CD4-positive, alpha-beta T cell treated with Interleukin-17A for 1 hour (primary cell): ENCODE measurements at regions not wholly inside any gene's neighbourhood (a gene's known extent, or its start where the extent isn't known, plus 50 kb on each side); places are given as distances from the start of the nearest gene placed in this dataset.
"Not testable (repeated sequence)": the region's sequence is repeated elsewhere in the genome, so short reads cannot be mapped to it uniquely, and the experiment has no call there.

Experiments used
- DNase-seq: peaks from one replicate; pipeline ENCODE4 v3.0.0-alpha.2; 2020

DNA sequence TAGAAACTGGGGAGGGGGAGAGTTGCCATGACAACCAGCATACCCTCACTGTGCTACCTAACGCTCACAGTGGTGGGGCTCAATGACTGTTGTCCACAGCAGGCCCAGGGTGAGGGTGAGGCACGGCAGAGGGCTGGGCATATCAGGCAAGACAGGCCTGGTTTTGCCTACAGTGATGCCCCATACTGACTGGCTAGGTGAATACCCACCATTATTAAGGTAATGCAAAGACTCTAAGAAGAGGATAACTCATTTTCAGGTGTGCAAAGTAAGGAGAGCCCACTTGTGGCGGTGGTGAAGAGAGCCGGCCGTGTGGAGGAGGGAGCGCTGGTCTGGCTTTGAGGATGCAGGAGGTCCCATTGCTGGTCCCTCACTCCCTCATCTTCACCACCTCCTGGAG lies 422.3 kb downstream of the FUT8 start:
- DNase-seq: no peak

DNA sequence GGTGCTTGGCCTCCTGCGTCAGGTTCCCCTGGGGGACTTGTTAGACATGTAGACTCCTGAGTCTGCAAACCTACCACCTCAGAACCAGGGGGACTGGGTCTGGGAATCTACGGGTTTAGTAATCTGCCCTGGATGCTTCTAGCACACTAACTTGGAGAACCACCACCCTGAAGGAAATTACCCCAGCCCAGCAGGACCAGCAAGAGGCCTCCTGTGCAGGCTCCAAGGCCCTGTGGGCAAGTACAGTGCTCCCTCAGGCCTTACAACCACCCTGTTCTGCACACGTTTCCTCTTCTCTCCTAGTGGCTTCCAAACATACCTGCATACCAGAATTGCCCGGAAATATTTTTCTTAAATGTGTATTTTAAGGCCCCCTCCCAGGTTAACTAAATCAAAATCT lies 423.0 kb downstream of the FUT8 start:
- DNase-seq: no peak

DNA sequence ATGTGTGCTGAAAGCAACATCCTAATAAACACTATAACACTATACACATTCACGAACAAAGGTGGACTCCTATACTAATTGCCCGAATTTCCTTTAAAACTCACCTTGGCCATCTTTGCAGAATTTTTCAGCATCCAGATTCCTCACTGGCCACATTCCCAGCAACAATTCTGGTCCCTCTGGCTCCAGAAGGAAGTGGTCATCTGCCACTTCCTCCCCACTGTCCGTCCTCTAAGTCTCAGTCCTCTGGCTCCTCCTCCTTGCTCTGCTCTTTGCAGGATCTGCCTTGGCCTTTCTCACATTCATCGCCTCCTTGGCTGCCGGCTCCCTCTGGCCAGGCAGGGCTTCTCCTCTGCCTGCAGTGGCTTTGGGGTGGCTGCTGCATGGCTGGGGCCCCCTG lies 426.0 kb downstream of the FUT8 start:
- no peak for DNase-seq

DNA sequence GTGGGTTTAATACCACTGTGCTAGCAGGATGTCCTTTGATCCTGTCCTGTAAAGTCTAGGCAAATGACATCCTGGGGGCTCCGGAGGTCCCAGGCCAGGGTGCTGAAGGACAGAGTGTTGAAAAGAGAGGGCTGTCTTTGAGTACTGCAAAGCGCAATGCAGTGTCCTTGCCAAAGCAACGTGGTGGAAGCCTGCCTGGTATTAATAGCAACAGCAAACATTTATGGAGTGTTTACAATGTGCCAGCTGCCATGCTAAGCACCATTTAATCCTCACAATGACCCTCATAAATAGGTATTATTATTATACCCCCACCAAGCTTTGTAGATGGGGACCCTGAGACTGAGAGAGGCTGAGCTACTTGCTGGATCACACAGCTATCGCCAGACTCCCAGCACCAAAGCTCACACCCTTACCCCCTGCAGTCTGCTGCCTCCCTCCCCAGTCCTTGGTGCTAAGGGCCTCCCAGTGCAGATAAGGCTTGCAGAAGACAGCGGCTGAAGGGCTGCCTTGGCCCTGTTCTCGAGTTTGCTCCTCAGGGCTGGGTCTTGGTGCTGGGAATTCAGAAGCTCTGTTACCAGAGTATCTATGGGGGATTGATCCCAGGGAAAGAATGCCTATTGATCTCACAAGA lies 427.7 kb downstream of the FUT8 start:
- DNase-seq: no peak

DNA sequence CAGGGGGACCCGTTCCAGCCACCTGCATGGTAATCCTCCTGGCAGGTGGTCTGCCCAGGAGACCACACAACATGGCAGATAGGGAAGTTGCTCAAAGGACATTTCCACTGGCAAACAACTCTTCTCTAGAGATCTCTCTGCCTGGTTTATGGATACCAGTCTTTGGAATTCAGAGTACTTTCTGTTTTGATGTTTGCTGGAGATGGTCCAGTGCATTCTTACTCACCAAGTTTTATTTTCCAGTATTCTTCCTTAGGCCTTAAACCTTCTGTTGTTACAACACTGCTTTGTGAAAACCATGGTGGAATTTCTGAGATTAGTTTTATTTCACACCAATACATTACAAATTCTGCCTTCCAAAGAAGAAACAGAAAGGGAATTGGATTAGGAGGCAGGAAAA lies 428.3 kb downstream of the FUT8 start:
- no peak for DNase-seq

DNA sequence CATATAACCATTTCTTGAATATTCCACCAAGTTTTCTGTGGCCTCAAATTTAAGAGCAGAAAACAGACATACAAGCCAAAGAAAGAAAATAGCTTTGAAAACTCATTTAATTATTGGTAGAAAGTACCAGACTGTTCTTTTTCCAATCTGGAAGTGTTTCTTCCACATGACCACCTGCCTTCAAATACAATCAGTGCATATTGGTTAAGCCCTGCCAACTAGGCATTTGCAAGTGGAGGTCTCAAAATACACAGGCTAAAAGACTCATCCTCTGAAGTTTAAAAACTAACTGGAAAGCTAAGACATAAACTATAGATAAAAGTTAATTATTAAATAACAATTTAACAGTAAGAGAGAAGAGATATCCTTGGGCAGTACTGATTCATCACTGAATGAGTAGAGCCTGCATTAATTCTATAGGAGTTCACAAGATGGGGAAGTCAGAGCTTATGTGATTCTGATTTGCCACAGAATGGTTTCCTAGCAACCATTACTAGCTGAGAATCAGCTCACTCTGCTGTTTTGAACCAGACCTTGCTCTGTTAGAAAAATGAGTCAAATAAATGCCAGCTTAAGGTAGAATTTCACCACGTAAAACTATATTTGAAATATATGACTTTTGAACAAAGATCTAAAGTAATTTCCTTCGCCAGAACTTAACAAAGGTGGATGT lies 433.8 kb downstream of the FUT8 start:
- peak; percentile 78 for DNase-seq

DNA sequence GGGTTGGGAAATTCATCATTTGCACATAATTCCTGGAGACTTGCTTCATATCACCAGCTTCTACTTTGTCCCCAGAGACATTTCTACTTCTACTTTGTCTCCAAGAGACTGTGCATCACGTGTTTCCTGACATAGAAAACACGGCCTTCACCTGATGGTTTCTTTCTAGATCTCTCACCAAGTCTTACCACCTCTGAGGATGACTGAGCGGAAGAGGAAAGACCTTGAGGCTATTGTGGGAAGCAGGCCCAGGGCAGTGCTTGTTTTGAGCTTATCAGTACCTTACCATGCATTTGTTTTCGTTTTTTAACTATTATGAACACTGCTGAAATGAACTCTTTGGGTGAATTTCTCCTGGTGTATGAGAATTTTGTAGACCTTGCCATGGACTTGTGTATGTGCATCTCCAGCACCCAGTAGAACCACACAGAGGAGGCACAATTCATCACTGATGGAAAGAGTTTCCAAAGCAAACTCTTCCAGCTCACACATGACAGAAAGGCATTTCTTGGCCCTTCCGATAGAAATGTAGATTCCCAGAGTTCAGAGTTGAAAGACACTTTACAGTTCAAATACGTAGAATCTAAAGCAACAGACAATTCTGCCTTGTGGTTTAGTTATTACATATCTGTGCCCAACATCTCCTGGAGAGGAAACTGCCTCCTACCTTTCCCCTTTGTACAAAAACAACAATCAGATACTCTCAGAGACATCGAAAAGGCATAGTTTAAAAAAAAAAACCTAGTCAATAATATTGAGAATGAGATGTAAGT lies 434.7 kb downstream of the FUT8 start:
- DNase-seq: peak; percentile 89

DNA sequence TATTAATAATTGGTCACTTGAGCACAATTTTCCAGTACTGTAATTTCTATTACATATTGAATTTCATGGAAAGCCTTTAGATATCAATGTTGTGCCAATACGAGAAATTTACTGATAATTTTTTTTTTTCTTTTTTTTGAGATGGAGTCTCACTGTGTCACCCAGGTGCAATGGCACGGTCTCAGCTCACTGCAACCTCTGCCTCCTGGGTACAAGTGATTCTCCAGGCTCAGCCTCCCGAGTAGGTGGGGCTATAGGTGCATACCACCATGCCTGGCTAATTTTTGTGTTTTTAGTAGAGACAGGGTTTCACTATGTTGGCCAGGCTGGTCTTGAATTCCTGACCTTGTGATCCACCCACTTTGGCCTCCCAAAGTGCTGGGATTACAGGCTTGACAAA lies 435.4 kb downstream of the FUT8 start:
- DNase-seq: not testable (repeated sequence)

DNA sequence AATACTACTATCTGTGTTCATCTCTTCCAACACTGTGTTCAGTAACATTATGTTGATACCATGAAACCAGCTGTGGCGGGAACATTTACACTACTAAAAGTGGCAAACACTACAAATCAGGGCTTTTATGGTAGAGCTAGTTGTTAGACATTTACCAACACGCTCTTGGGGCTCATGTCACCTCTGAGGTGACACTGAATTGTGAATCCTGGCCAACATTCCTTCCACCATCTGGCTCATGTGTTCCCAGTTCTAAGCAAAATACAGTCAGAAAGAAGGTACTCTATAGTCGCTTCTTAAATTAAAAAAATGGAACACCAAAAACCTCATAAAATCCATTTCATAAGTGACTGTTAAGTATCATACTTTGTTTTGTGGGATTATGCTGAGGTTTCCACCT lies 436.6 kb downstream of the FUT8 start:
- no peak for DNase-seq

DNA sequence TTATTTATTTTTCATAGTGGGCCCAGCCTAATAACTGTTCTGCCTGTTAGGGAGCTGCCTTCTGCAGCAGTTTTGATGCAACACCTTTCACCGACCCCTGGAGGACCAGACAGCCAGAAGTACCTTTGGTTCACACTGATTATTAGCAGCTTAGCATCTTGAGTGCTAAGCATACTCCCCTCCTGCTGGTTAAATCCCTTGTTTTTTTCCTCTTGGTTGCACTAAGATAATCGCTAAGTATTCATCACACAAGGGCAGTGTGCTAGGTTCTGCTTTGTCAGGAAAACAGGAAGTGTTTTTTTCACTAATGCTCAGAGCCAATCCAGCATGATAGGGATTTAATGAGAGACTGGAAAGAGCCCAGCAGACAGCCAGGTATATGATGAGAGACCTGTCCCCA lies 437.0 kb downstream of the FUT8 start:
- no peak for DNase-seq

DNA sequence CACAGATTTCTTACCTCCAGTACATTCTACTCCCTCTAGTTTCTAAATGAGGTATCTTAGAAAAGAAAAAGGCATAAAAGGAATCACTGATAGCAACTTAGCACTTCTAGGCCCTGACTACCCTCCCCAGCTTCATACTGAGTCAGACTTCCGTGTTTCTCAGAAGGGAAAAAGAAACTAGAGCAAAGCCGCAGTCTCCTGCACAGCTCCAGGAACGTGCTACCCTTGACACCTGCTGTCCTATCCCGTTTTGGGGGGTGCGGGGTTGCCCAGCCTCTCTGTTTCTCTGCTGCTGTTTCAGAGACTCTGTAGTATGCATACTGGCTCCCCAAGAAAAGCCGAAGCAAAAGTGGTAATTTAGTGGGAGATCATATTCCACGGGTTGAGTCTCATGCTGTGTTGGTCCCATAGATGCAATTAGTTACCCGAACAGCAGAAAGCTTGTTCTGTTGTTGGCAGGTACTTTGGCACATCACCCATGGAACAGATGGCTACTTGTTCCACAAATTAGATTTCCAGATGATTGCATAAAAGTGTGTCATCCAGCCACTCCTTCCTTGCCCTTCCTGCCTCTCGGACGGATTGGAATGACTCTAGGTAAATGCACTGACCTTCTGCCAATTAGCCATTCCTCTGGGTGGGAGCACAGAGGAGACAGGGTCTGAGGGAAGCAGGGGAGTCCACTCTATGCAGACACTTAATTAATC lies 438.1 kb downstream of the FUT8 start:
- DNase-seq: peak; percentile 76

DNA sequence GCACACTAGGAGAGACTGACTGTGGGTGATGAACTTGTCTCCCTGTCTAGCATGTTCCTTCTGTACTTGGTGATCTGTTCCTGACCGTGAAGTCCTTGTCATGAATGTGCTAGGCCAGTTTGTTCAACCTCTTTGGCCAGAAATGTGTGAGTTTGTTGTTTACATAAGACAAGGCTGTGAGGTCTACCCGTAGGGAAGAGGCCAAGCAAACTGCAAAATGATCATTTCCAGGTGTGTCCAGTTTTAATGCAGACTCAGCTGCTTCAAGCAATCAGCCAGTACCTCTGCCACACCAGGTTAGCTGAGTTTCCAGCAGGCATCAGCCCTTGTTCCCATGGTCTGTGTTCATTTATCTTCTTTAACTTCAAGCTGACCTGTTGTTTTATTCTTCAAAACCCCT lies 440.2 kb downstream of the FUT8 start:
- DNase-seq: no peak

DNA sequence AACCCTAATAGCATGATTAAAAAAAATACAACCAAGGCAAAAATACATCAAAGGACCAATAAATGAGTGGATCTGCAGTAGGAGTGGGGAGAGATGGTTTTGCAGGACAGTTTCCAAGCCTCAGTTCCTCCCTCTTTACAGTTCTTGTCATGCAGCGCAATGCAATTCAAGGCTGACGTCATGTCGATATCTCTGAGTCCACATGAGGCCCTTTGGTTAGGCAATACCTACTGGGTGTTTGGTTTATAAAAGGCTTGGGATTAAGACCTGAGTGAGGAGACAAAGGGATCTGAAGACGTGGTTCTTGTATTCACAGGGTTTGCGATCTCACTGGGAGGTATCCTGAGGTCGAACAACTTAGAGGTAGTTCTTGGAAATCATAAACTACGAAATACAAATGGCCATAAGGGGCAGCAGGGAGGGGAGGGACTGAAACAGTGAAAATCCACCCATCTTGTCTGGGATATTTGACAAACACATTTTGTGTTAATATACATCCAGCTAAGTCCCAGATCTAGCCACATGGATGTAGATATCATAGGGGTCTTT lies 441.0 kb downstream of the FUT8 start:
- no peak for DNase-seq

DNA sequence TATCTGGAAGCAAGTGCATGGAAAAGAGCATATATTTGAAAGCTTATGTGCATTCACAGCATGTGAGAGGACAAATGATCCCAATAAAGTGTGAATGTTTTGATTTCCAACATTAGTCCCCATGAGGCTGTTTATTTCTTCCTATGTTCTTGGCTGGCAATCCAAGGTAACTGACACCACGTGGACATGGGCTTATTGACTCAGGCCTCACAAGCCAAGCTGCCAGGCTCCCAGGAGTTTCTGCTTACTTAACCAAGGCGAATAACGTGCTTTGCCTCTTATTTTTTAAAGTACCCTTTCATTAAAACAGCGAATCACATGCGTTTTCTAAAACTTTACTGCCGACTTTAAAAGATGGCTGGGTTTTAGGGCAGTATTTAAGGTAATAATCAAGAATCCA lies 441.7 kb downstream of the FUT8 start:
- DNase-seq: no peak

DNA sequence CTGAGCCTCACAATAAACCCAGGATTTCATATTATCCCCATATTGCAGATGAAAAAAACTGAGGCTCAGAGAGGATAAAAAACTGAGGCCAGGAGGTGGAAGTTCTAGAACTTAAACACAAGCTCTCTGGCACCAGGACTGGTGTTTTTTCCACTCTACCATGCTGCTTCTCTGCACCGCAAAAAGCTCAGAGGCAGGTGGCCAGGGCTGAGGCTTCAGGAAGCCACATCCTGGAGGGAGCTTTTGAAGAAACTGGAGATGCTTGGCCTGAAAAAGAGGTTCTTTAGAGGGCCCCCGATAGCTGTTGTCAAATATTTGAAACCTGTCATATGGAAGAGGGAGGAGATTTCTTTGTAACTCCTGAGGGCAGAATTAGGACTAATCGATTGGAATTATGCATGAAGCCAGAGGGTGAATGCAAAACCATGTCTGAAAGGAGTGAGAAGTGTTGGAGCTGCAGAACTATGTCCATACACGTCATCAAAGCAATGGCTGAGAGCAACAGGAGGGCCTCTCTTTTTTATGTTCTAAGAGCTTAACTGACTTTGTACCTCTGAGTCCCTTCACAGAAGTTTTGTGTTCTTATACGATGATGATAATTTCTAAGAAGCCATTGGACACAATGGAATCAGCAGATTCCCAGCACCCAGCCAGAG lies 448.6 kb downstream of the FUT8 start:
- peak; percentile 40 for DNase-seq

DNA sequence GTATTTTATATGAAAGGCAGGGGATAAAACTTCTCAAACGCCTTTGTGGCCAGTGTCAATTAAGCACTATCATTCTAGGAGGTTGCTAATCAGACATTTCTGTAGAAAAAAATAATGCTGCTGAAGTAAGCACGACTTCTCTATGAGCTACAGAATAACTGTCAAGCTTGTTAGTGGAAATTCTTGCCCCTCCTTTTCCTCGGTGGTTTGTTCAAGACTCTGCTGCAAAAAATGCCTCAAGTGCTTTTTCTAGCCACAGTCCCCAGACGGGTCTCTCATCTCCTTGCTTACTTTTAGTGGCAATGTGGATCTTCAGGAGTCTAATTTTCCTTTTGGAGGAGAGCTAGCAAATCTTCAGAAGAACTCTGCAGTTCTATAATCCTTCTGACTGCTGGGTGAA lies 452.0 kb downstream of the FUT8 start:
- DNase-seq: no peak

DNA sequence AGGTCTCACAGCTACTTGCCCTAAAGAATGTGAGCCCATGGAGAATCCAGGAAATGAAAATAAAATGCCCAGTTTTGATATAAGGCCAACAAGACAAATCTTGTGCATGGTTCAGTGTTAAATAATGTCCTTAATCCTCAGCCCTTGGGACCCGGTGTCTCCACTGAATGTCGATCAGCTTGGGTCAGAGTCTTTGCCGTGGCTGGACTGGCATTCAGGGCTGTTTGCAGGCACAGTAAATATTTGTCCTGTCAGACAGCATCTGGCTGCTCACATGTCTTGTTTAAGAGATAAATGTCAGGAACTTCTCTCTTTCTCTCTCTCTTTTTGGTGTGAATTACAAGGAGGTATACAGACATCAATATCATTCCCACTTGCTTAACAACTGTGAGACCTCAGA lies 452.5 kb downstream of the FUT8 start:
- DNase-seq: no peak

DNA sequence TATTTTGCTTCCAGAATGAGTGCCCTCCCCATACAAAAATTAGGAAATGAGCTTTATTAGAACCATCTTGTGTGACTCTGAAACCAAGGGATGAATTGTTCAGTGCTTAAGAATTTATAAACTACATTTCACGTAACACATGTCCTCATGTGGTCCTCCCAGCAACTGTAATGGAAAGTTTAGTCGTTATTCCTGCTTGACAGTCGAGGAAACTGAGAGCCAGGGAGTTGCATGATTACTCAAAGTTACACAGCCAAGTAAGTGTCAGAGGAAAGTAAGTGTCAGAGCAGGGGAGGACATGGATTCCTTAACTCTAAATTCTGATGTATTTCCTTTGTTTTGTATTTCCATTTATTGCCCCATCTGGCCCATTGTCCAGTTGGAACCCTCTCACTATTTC lies 453.9 kb downstream of the FUT8 start:
- no peak for DNase-seq

DNA sequence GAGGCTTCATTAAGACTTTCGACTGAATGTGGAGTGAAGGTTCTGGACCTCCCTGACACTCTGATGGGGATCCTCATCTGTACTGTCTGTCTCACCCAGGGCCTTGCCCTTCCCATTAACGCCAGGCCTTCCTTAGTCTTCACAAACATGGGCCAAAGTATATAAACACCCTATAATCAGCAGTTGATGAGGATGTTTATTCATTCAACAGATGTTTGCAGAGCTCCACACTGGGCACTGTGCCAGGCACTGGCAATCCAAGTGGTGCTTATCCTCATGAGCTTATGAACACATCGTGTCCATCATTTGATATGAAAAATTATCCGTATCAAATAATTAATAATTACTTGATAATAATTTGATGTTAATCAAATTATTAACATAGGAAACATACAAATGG lies 454.4 kb downstream of the FUT8 start:
- DNase-seq: no peak

DNA sequence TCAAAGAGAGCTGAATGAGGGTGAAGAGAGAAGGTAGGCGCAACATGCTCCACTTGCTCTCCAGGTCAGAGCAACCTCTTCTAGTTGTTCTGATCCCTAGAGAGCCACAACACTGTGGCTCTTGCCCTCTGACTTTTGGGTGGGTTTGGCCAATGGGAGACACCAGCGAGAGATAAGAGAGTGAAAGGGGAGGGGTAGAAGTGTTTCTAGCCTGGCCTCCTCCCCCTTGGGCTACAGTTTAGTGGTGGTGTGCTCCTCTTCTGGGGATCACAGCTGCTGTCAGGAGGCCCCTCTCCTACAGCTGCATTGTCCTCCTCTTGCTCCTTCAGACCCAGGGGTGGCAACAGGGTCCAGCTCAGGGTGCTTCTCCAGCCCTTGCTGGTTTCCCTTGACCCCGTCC lies 454.8 kb downstream of the FUT8 start:
- no peak for DNase-seq

DNA sequence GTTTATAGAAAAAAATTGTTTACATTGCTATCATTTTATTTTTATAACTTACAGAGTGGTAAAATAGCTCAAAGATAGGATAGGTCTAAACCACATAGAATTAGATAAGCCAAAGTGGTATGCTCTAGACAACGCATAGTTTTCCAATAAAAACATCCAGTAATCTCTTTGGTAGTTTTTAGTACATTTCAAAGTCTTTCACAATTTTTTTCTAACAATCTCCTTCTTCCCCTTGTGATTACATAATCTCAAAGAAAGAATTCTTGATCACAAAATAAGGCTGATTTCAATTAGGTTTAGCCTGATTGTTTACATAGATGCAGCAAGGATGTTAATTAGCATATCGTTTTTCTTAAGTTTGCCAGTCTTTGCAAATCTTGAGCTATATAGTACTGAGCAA lies 460.0 kb downstream of the FUT8 start:
- DNase-seq: no peak

DNA sequence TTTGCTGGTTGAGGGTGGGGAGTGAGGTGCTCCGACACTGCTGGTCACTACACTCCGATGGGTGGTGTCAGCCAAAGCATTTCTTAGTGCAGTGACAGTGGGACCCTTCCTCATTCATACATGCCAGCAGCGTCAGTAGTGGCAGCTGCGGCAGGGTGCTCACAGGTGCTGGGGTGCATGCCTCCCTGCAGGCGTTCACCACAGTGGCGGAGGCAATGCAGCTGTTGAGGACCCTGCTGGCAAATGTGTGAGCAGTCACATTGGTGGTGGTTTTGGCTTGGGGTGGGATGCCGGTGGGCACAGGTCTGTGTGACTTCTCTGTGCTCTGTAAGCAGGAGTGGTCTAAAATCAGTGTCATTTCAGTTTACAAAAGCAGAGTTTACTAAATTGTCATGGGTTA lies 464.6 kb downstream of the FUT8 start:
- DNase-seq: no peak

DNA sequence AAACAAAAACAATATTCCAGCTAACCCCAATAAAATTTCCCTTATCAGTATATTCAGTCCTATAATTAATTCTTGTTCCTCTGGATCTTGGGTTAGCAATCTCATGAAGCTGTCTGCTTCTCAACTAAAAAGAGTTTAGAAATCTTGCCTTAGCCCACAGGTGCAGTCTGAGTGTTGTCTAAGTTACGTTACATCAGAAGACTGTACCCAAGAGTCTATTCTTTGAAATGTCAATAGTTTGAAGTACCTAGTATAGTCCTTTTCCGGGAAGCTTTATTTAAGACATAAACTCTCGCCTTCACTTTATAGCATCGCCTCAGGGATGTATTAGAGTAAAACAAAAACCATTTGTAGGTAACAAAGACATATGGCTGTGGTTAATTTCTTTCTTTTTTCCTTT lies 465.1 kb downstream of the FUT8 start:
- DNase-seq: no peak
